MM.1S (cell line): ENCODE measurements at regions not wholly inside any gene's neighbourhood (a gene's known extent, or its start where the extent isn't known, plus 50 kb on each side); places are given as distances from the start of the nearest gene placed in this dataset.

ENCODE experiments used
- CTCF ChIP-seq: fragments of 300-600 bp; sonication (generic); IDR thresholded peaks from 2 replicates; pipeline ENCODE4 v1.5.1; 2016; ENCODE audit warnings: antibody characterized with exemption, low read length, mixed read lengths
- EZH2 ChIP-seq: fragments of 300-600 bp; sonication (generic); optimal IDR thresholded peaks from 2 replicates; pipeline ENCODE3; 2017; ENCODE audit warnings: low read depth, mild to moderate bottlenecking, antibody characterized with exemption, low read length, mixed read lengths

- no peak for TF ChIP-seq CTCF
- TF ChIP-seq EZH2 = no peak
Measured at GRCh38 chr2:19022334-19022733, 336.1 kb downstream of the OSR1 start.
